Naive thymus-derived CD8-positive, alpha-beta T cell (primary cell): ENCODE measurements at regions not wholly inside any gene's neighbourhood (a gene's known extent, or its start where the extent isn't known, plus 50 kb on each side); places are given as distances from the start of the nearest gene placed in this dataset.
A peak's percentile ranks its signal among the peaks of the same experiment; 100 is the strongest.

ENCODE experiments used
- ATAC-seq, 2 donors: fragments of 150-1000 bp; cut with Tn5 transposase in 1 of 2; sonication (Bioruptor Pico), chemical (Tn5 transposase) in 1 of 2; 1 replicate in 1 of 2; 2 replicates in 1 of 2; pipeline ENCODE4 v1.10.0; 2021; ENCODE audit warnings: mild to moderate bottlenecking in 2 of 2, moderate library complexity in 2 of 2
- POLR2A ChIA-PET: fragments of 350-600 bp; sonication (Branson Sonifier 250); formaldehyde crosslinking; loops from one replicate; lab custom pipeline; 2021; ENCODE audit warnings: antibody characterized with exemption; lab: Charles Lee
- DNase-seq, 10 donors: peaks; one replicate each; pipeline versions ENCODE4 v3.0.0 to v3.0.0-alpha.2; 2020 to 2022
- H3K27ac Mint-ChIP-seq, 10 donors: one replicate each; pipeline ENCODE4 v1.8.0; 2020 to 2022; ENCODE audit warnings: mild to moderate bottlenecking in 10 of 10, mixed read lengths in 10 of 10, moderate library complexity in 4 of 10, inconsistent platforms in 1 of 10
- H3K27me3 Mint-ChIP-seq, 5 donors: one replicate each; pipeline ENCODE4 v1.8.0; 2021 to 2022; ENCODE audit warnings: mixed read lengths in 5 of 5
- H3K36me3 Mint-ChIP-seq, 3 donors: one replicate each; pipeline ENCODE4 v1.8.0; 2020 to 2022; ENCODE audit warnings: mixed read lengths in 3 of 3, mild to moderate bottlenecking in 2 of 3, inconsistent platforms in 1 of 3
- H3K4me1 Mint-ChIP-seq, 4 donors: one replicate each; pipeline ENCODE4 v1.8.0; 2021 to 2022; ENCODE audit warnings: mixed read lengths in 4 of 4
- H3K4me3 Mint-ChIP-seq, 10 donors: one replicate each; pipeline ENCODE4 v1.8.0; 2020 to 2022; ENCODE audit warnings: mild to moderate bottlenecking in 10 of 10, mixed read lengths in 10 of 10, moderate library complexity in 6 of 10, inconsistent platforms in 1 of 10
- H3K9me3 Mint-ChIP-seq, 9 donors: one replicate each; pipeline ENCODE4 v1.8.0; 2020 to 2022; ENCODE audit warnings: mixed read lengths in 9 of 9, mild to moderate bottlenecking in 3 of 9, inconsistent platforms in 1 of 9, moderate library complexity in 1 of 9

GRCh38 chrX:51954592-51954991 is 61.2 kb downstream of the MAGED1 start:
- no peak overlapping the region for H3K4me3 Mint-ChIP-seq
- POLR2A ChIA-PET: no interaction called here
- DNase-seq: no peak
- peaks cover 0 to 30% (median 6%) of the 10 kb centered on the region in 5 donors for H3K27me3 Mint-ChIP-seq
- ATAC-seq: no peak
- peaks cover 0 to 5% (median 0%) of the 10 kb centered on the region in 3 donors for H3K36me3 Mint-ChIP-seq
- no peak overlapping the region for H3K27ac Mint-ChIP-seq
- peaks cover 0 to 14% (median 3%) of the 10 kb centered on the region in 9 donors for H3K9me3 Mint-ChIP-seq
- H3K4me1 Mint-ChIP-seq: no peaks in the 10 kb centered on the region

GRCh38 chrX:51955200-51955599 is 61.8 kb downstream of the MAGED1 start:
- H3K4me1 Mint-ChIP-seq: no peaks in the 10 kb centered on the region
- DNase-seq (no peak), ATAC-seq (no peak)
- peaks cover 0 to 14% (median 3%) of the 10 kb centered on the region in 9 donors for H3K9me3 Mint-ChIP-seq
- peaks cover 0 to 28% (median 6%) of the 10 kb centered on the region in 5 donors for H3K27me3 Mint-ChIP-seq
- peaks cover 0 to 5% (median 0%) of the 10 kb centered on the region in 3 donors for H3K36me3 Mint-ChIP-seq
- no peak overlapping the region for H3K4me3 Mint-ChIP-seq
- POLR2A ChIA-PET: no interaction called here
- H3K27ac Mint-ChIP-seq: no peak overlapping the region

- H3K9me3 Mint-ChIP-seq: peaks cover 0 to 9% (median 2%) of the 10 kb centered on the region in 9 donors
- ATAC-seq (no peak), DNase-seq (no peak)
- peaks cover 0 to 16% (median under 1%) of the 10 kb centered on the region in 5 donors for H3K27me3 Mint-ChIP-seq
- H3K4me3 Mint-ChIP-seq: no peak overlapping the region
- no peak overlapping the region for H3K27ac Mint-ChIP-seq
- no peaks in the 10 kb centered on the region for H3K4me1 Mint-ChIP-seq
- POLR2A ChIA-PET: no interaction called here
- H3K36me3 Mint-ChIP-seq: peaks cover 0 to 2% (median 0%) of the 10 kb centered on the region in 3 donors
Measured at GRCh38 chrX:51956441-51956840, 63.0 kb downstream of the MAGED1 start.

GRCh38 chrX:51975360-51975759 is 81.9 kb downstream of the MAGED1 start:
- DNase-seq: peak in 1 of 10 donors; percentile 2
- no peak for ATAC-seq
- H3K36me3 Mint-ChIP-seq: no peaks in the 10 kb centered on the region
- no peaks in the 10 kb centered on the region for H3K9me3 Mint-ChIP-seq
- POLR2A ChIA-PET: no interaction called here
- peaks cover 0 to 16% (median 2%) of the 10 kb centered on the region in 5 donors for H3K27me3 Mint-ChIP-seq
- no peak overlapping the region for H3K4me3 Mint-ChIP-seq
- no peaks in the 10 kb centered on the region for H3K4me1 Mint-ChIP-seq
- H3K27ac Mint-ChIP-seq: no peak overlapping the region

- Mint-ChIP-seq H3K4me3 (no peak overlapping the region), H3K36me3 (no peaks in the 10 kb centered on the region), H3K27me3 (peaks cover 0 to 16% (median 2%) of the 10 kb centered on the region in 5 donors), H3K27ac (no peak overlapping the region), H3K4me1 (no peaks in the 10 kb centered on the region), H3K9me3 (no peaks in the 10 kb centered on the region)
- DNase-seq (no peak), ATAC-seq (no peak)
- POLR2A ChIA-PET: no interaction called here
Measured at GRCh38 chrX:51975811-51976210, 82.4 kb downstream of the MAGED1 start.

- POLR2A ChIA-PET: no interaction called here
- H3K4me1 Mint-ChIP-seq: no peaks in the 10 kb centered on the region
- ATAC-seq (no peak), DNase-seq (no peak)
- no peak overlapping the region for H3K4me3 Mint-ChIP-seq
- H3K27me3 Mint-ChIP-seq: peaks cover 0 to 16% (median 2%) of the 10 kb centered on the region in 5 donors
- H3K36me3 Mint-ChIP-seq: no peaks in the 10 kb centered on the region
- no peaks in the 10 kb centered on the region for H3K9me3 Mint-ChIP-seq
- no peak overlapping the region for H3K27ac Mint-ChIP-seq
Measured at GRCh38 chrX:51976503-51976902, 83.1 kb downstream of the MAGED1 start.
